ENCODE measurements at regions not wholly inside any gene's neighbourhood (a gene's known extent, or its start where the extent isn't known, plus 50 kb on each side); places are given as distances from the start of the nearest gene placed in this dataset.

DNA sequence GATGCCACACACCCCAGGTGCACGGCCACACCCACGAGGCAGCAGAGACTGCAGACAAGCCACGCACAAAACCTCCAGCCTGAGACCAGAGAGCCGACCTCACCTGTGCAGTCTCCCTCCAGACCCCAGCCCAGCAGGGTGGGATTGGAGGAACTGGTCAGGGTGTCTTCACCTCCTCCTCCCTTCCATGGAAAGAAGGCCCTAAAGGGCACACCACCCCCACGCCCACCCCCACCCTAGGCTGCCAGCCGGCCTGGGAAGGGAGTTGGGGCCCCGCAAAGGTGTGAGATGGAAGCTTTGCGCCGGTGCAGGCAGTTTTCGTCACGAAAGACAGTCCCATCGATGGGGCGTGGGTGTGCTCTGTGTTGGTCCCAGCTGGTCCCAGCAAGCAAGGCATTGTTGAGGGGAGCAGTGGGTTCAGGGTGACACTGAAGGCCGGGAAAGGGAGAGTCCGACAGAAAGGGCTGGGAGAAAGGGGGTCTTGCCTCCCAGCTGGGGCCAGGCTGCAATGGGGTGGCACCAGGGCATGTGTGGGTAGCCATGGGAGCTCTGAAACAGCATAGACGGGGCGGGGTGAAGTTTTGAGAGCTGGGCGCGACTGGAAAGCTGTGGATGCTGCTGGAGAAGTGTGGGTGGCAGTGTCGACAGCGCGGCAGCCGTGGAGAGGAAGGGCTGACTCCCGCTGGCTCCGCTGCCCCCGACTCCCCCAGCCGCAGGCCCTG is 349.2 kb downstream of the GLRX3 start:
- TF ChIP-seq, protein P1, sequence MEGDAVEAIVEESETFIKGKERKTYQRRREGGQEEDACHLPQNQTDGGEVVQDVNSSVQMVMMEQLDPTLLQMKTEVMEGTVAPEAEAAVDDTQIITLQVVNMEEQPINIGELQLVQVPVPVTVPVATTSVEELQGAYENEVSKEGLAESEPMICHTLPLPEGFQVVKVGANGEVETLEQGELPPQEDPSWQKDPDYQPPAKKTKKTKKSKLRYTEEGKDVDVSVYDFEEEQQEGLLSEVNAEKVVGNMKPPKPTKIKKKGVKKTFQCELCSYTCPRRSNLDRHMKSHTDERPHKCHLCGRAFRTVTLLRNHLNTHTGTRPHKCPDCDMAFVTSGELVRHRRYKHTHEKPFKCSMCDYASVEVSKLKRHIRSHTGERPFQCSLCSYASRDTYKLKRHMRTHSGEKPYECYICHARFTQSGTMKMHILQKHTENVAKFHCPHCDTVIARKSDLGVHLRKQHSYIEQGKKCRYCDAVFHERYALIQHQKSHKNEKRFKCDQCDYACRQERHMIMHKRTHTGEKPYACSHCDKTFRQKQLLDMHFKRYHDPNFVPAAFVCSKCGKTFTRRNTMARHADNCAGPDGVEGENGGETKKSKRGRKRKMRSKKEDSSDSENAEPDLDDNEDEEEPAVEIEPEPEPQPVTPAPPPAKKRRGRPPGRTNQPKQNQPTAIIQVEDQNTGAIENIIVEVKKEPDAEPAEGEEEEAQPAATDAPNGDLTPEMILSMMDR (IDR thresholded peaks at IDR 0.05; ENCODE audit: insufficient read depth, low read length, poor library complexity, severe bottlenecking), result no peak
- DNase-seq (ENCODE audit: low read depth), result no peak
- H3K27me3 ChIP-seq (ENCODE audit: control insufficient read depth, insufficient read depth, low read length), result no peaks in the 10 kb centered on the region
- H3K4me3 ChIP-seq (ENCODE audit: low read depth, low read length), result no peak overlapping the region
- H3K36me3 ChIP-seq (ENCODE audit: control insufficient read depth, insufficient read depth, low read length), result no peaks in the 10 kb centered on the region

DNA sequence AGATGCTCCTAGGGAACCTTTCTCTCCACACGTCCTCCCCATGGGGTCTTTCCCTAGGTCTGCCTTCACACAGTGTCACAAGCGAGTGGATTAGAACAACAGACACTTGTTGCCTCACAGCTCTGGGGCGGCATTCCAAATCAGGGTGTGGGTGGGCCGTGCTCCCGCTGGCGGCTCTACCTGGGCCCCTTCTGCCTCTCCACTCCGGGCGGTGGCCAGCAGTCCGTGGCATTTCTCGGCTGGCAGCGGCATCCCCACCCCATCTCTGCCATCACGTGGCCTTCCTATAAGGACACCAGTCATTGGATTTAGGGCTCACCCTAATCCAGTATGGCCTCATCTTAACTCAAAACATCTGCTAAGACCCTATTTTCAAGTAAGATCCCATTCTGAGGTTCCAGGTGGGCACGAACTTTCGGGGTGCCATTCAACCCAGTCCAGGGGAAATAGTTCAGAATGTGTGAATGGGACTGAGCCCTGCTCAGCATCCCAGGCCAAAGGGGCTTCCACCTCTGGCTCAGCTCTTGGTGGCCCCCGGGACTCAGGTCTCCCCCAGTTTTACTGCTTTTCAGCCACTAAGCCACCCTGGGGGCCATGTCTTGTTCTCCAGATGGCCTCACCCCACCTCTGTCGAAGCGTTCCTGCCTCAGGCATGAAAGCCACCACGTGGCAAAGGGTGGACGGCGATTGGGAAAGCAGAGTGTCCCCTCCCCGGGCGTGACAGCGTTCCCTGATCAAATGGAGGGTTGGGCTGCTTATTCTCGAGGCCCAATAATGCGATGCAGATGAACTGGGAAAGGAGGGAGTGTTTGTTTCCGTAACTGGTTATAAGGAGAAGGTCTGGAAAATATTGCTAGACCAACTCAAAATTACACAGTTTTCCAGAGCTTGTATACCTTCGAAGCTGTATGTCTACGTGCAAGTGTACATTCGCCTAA is 350.0 kb downstream of the GLRX3 start:
- Histone ChIP-seq H3K27me3 (ENCODE audit: control insufficient read depth, insufficient read depth, low read length) (no peaks in the 10 kb centered on the region), H3K4me3 (ENCODE audit: low read depth, low read length) (no peak overlapping the region), H3K36me3 (ENCODE audit: control insufficient read depth, insufficient read depth, low read length) (no peaks in the 10 kb centered on the region)
- TF ChIP-seq, protein P1 (IDR thresholded peaks at IDR 0.05; ENCODE audit: insufficient read depth, low read length, poor library complexity, severe bottlenecking), result no peak
- DNase-seq (ENCODE audit: low read depth), result no peak

DNA sequence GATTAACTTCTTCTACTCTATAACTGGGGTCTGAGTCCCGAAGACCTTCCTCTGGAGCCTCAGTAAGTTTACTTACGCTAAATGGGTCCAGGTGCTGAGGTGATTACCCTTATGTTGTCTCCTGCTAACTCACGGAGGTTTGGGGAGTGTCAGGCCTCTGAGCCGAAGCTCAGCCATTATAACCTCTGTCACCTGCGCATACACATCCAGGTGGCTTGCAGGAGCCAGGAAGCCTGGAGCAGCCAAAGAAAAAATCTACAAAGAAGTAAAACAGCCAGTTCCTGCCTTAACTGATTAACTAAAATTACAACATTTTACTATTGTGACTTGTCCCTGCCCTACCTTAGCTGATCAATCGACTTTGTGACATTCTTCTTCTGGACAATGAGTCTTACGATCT is 350.7 kb downstream of the GLRX3 start:
- Histone ChIP-seq H3K27me3 (ENCODE audit: control insufficient read depth, insufficient read depth, low read length) (no peaks in the 10 kb centered on the region), H3K4me3 (ENCODE audit: low read depth, low read length) (no peak overlapping the region), H3K36me3 (ENCODE audit: control insufficient read depth, insufficient read depth, low read length) (no peaks in the 10 kb centered on the region)
- TF ChIP-seq, protein P1 (IDR thresholded peaks at IDR 0.05; ENCODE audit: insufficient read depth, low read length, poor library complexity, severe bottlenecking), result no peak
- DNase-seq (ENCODE audit: low read depth), result no peak

DNA sequence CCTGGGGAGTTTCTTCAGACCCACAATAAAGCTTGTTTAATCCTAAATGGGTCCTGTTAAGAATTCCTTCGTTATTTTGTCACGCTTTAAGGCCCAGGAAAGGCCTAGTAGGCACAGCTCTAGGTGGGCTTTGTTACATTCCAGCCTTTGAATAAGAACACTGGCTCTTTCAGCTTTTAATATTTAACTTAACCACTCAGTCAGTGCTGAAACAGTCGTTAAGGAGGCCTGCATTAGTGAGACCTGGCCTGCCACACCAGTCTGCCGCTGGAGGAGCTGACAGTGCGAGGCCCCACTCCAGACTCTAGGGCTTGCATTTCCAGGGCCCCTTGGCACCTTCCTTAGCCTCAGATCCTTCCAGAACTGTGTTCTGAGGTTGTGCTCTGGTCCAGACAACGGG is 351.4 kb downstream of the GLRX3 start:
- H3K27me3 ChIP-seq (ENCODE audit: control insufficient read depth, insufficient read depth, low read length), result no peaks in the 10 kb centered on the region
- no peak overlapping the region for H3K4me3 ChIP-seq (ENCODE audit: low read depth, low read length)
- no peaks in the 10 kb centered on the region for H3K36me3 ChIP-seq (ENCODE audit: control insufficient read depth, insufficient read depth, low read length)
- TF ChIP-seq, protein P1 (IDR thresholded peaks at IDR 0.05; ENCODE audit: insufficient read depth, low read length, poor library complexity, severe bottlenecking), result no peak
- DNase-seq (ENCODE audit: low read depth), result no peak

DNA sequence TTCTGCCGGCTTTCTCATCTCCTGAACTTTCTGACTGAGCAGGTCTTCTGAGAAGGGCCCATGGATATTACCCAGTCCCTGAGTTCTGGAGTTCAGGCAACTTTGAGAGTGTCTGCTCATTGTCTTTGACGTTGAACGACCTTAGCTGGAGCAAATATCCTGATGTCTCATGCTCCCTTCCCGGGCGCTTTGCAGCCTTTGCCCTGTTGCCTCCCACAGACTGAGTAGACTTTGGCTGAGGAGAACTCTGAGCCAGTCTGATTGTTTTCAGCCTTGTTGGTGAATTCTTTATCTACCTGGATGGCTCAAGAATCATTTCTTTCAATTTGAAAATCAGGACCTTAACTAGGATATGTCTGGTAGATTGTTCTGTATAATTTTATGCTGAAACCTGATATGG is 353.7 kb downstream of the GLRX3 start:
- no peak for DNase-seq (ENCODE audit: low read depth)
- TF ChIP-seq, protein P1 (IDR thresholded peaks at IDR 0.05; ENCODE audit: insufficient read depth, low read length, poor library complexity, severe bottlenecking), result no peak
- H3K27me3 ChIP-seq (ENCODE audit: control insufficient read depth, insufficient read depth, low read length), result no peaks in the 10 kb centered on the region
- no peak overlapping the region for H3K4me3 ChIP-seq (ENCODE audit: low read depth, low read length)
- no peaks in the 10 kb centered on the region for H3K36me3 ChIP-seq (ENCODE audit: control insufficient read depth, insufficient read depth, low read length)
